DOHH2 (cell line): ENCODE measurements at regions not wholly inside any gene's neighbourhood (a gene's known extent, or its start where the extent isn't known, plus 50 kb on each side); places are given as distances from the start of the nearest gene placed in this dataset.

Experiments
- H3F3A ChIP-seq: fragments of 200-600 bp; sonication (generic), shearing (Covaris generic); 2 replicates; pipeline ENCODE4 v1.6.0; 2016; ENCODE audit warnings: antibody characterized with exemption, mild to moderate bottlenecking; ENCODE audit not compliant: control insufficient read depth, insufficient read depth
- H3K27ac ChIP-seq: fragments of 200-600 bp; sonication (generic); 2 replicates; pipeline ENCODE4 v1.5.1; 2014; ENCODE audit warnings: low read depth, mild to moderate bottlenecking, low read length, moderate library complexity
- H3K27me3 ChIP-seq: fragments of 200-600 bp; sonication (generic); 2 replicates; pipeline ENCODE4 v1.6.1; 2014; ENCODE audit warnings: mild to moderate bottlenecking, low read length, mixed read lengths; ENCODE audit not compliant: control insufficient read depth
- H3K36me3 ChIP-seq: fragments of 200-600 bp; sonication (generic); 2 replicates; pipeline ENCODE4 v1.6.1; 2014; ENCODE audit warnings: mild to moderate bottlenecking, low read length, moderate library complexity, mixed read lengths; ENCODE audit not compliant: control insufficient read depth
- H3K4me1 ChIP-seq: fragments of 200-600 bp; sonication (generic); 2 replicates; pipeline ENCODE4 v1.6.1; 2014; ENCODE audit warnings: mild to moderate bottlenecking, low read length, mixed read lengths; ENCODE audit not compliant: control insufficient read depth
- H3K4me2 ChIP-seq: fragments of 200-600 bp; sonication (generic); 2 replicates; pipeline ENCODE4 v1.6.0; 2014; ENCODE audit warnings: mild to moderate bottlenecking, low read length, moderate library complexity
- H3K4me3 ChIP-seq: fragments of 200-600 bp; sonication (generic); 2 replicates; pipeline ENCODE4 v1.5.1; 2014; ENCODE audit warnings: mild to moderate bottlenecking, low read length, mixed read lengths
- H3K79me2 ChIP-seq: fragments of 200-600 bp; sonication (generic); 2 replicates; pipeline ENCODE4 v1.6.1; 2014; ENCODE audit warnings: mild to moderate bottlenecking, low read length, mixed read lengths; ENCODE audit not compliant: control insufficient read depth
- H3K9me2 ChIP-seq: fragments of 200-600 bp; sonication (generic); replicated peaks from 2 replicates; pipeline ENCODE4 v1.6.1; 2014; ENCODE audit warnings: mild to moderate bottlenecking, low read length, mixed read lengths; ENCODE audit not compliant: control insufficient read depth
- H3K9me3 ChIP-seq: fragments of 200-600 bp; sonication (generic); 2 replicates; pipeline ENCODE4 v1.6.1; 2014; ENCODE audit warnings: antibody characterized with exemption, low read length, mixed read lengths; ENCODE audit not compliant: control insufficient read depth, insufficient read depth
- H4K20me1 ChIP-seq: fragments of 200-600 bp; sonication (generic); 2 replicates; pipeline ENCODE4 v1.6.0; 2014; ENCODE audit warnings: low read depth, mild to moderate bottlenecking, antibody characterized with exemption, low read length, moderate library complexity; ENCODE audit not compliant: control insufficient read depth, insufficient read depth
- EZH2phosphoT487 ChIP-seq: fragments of 200-600 bp; sonication (generic); IDR thresholded peaks from 2 replicates; pipeline ENCODE4 v1.6.1; 2017; ENCODE audit warnings: borderline replicate concordance, mild to moderate bottlenecking, antibody characterized with exemption, low read length, moderate library complexity, mixed read lengths
- TF ChIP-seq, protein P1 (sequence below): fragments of 200-600 bp; sonication (generic); IDR thresholded peaks from one replicate; pipeline ENCODE4 v1.5.1; 2014; ENCODE audit warnings: antibody characterized with exemption, mild to moderate bottlenecking, low read depth, low read length; ENCODE audit not compliant: poor library complexity, severe bottlenecking

DNA sequence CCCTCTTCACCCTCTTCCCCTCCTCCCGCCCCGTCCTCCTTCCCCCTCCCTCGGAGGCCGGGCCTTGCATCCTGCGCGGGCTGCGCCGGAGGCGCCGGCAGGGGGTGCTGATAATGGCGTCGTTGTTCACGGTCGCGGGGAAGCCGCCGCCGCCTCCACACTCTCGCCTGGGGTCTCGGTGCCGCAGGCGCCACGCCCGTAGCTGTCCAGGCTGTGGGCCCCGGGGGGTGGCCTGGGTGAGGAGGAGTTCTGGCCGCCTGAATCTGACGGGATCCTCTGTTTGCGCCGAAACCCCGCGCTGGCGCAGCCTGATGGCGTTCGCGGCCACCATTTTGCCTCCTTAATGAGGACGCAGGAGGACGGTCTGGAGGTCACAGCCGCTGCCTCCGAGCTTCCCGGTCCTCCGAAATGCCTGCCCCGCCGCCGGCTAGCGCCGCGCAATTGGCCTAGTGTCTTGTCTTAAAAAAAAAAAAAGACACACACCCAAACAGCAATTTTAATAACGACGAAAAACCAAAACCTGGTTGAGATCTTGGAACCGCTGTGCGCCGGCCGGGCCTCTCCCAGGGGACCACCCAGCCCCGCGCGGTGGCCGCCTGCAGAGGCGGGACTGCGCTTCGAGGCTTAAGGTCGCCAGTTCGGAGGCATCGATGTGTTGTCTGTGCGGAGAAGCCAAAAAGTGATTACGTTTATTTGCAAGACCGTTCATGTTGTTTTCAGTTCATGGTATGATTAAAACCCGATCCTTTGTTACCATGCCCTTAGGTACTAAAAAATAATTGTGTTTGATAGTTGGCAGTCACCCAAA lies 106.6 kb upstream of the HNRNPU start:
- TF ChIP-seq, protein P1, sequence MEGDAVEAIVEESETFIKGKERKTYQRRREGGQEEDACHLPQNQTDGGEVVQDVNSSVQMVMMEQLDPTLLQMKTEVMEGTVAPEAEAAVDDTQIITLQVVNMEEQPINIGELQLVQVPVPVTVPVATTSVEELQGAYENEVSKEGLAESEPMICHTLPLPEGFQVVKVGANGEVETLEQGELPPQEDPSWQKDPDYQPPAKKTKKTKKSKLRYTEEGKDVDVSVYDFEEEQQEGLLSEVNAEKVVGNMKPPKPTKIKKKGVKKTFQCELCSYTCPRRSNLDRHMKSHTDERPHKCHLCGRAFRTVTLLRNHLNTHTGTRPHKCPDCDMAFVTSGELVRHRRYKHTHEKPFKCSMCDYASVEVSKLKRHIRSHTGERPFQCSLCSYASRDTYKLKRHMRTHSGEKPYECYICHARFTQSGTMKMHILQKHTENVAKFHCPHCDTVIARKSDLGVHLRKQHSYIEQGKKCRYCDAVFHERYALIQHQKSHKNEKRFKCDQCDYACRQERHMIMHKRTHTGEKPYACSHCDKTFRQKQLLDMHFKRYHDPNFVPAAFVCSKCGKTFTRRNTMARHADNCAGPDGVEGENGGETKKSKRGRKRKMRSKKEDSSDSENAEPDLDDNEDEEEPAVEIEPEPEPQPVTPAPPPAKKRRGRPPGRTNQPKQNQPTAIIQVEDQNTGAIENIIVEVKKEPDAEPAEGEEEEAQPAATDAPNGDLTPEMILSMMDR, result peak; percentile 71
- TF ChIP-seq EZH2phosphoT487, result no peak
- Histone ChIP-seq H3K27me3 (no peaks in the 10 kb centered on the region), H3K9me2 (no peaks in the 10 kb centered on the region), H3K4me1 (peaks cover 22% of the 10 kb centered on the region), H4K20me1 (no peaks in the 10 kb centered on the region), H3K27ac (peak overlapping the region; percentile 81), H3K36me3 (no peaks in the 10 kb centered on the region; the same call in 1 of the 2 replicates), H3K9me3 (no peaks in the 10 kb centered on the region), H3K4me3 (peak overlapping the region; percentile 75), H3K4me2 (peak overlapping the region; percentile 72), H3K79me2 (peaks cover 16% of the 10 kb centered on the region), H3F3A (peaks cover 15% of the 10 kb centered on the region)

DNA sequence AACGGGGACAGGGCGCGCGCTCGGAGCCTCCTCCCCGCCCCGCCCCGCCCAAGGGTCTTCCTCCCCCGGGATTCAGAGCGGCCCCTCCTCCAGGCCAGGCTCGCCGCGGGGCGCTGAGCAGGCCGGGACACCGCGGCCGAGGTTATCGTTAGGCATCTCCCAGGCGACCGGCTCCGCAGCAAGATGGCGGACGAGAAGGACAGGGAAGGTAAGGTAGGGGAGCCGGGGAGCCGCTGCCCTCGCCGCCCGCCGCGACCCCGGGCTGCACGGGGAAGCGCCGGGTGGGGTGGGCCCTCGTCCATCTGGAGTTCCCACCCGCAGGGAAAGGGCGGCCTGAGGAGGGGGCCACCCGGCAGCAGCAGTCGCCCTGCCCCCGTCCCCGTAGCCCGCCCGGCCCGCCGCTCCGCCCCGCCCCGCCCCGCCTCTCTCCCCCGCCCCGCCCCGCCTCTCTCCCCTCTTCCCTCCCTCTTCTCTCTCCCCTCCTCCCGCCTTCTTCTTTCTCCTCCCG lies 105.9 kb upstream of the HNRNPU start:
- Histone ChIP-seq H3K9me3 (no peaks in the 10 kb centered on the region), H3K4me3 (peak overlapping the region; percentile 75), H3K27me3 (no peaks in the 10 kb centered on the region), H3K4me2 (peak overlapping the region; percentile 77), H3K27ac (peak overlapping the region; percentile 81), H3K36me3 (no peaks in the 10 kb centered on the region; the same call in 1 of the 2 replicates), H4K20me1 (no peaks in the 10 kb centered on the region), H3K79me2 (peaks cover 16% of the 10 kb centered on the region), H3F3A (peaks cover 15% of the 10 kb centered on the region), H3K4me1 (peaks cover 22% of the 10 kb centered on the region), H3K9me2 (no peaks in the 10 kb centered on the region)
- no peak for TF ChIP-seq EZH2phosphoT487
- TF ChIP-seq, protein P1, result no peak

DNA sequence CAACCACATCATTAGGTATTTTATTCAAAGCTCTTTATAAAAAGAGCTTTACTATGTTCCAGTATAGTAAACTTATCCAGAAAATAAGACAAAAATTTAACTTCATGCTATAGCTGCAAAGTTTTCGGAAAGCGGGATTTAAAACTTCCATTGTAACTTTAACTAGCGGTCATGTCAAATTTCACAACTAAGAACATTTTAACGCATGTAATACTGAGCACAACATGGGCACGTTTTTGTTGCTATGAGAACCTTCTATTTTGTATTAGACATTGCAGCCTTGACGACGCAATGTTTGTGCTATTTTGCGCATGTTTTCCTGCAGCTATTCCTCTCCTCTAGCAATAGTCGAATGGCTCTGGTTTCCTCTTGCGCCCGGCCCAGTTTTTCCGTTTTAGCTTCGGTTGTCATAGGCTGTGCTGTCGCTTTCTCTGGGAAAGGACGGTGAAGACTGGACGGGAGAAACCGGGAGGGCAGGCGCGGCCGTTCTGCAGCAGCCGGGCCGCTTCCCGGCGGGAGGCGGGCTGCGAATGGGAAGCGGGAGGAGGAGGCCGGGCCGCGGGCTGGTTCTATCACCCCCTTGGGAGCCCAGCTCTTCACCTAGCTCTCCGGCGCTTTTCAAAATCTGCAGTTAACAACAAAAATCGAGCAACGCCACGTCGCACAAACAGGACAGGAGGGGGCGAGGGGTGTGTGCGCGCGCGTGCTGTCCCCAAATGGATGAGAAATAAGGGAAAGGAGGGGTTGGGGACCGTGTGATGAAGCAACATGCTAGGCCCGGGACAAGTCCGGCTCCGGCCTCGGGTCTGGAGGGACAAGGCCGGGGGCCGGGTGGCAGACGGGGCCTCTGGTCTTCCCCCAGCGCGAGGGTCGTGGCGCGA lies 105.3 kb upstream of the HNRNPU start:
- Histone ChIP-seq H3K4me3 (peak overlapping the region; percentile 75), H4K20me1 (no peaks in the 10 kb centered on the region), H3K79me2 (peaks cover 16% of the 10 kb centered on the region), H3K36me3 (no peaks in the 10 kb centered on the region; the same call in 1 of the 2 replicates), H3K4me2 (peak overlapping the region; percentile 77), H3K9me2 (no peaks in the 10 kb centered on the region), H3K27me3 (no peaks in the 10 kb centered on the region), H3K9me3 (no peaks in the 10 kb centered on the region), H3K27ac (peak overlapping the region; percentile 81), H3F3A (peaks cover 19% of the 10 kb centered on the region), H3K4me1 (peaks cover 26% of the 10 kb centered on the region)
- no peak for TF ChIP-seq EZH2phosphoT487
- TF ChIP-seq, protein P1, result no peak
